Islet of Langerhans (tissue), 1 donor: ENCODE measurements at regions not wholly inside any gene's neighbourhood (a gene's known extent, or its start where the extent isn't known, plus 50 kb on each side); places are given as distances from the start of the nearest gene placed in this dataset.
"Not testable (repeated sequence)": the region's sequence is repeated elsewhere in the genome, so short reads cannot be mapped to it uniquely, and the experiment has no call there.

Experiments
- FAIRE-seq: peaks from one replicate; lab custom pipeline; 2011; peaks lifted over from hg19 to GRCh38; lab: Jason Lieb, UNC

DNA sequence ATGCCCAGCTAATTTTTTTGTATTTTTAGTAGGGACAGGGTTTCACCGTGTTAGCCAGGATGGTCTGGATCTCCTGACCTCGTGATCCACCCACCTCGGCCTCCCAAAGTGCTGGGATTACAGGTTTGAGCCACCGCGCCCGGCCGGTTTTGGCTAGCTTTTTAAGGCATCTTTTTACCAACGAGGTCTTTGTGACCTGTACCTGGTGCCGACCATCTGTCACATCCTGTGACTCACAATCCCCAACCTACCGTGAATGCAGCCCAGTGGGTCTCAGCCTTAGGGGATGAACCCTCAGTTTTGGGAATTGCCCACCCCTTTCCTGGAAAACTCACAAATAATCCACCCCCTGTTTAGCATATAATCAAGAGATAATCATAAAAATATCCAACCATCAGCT, 607.4 kb upstream of the RBFOX1 start:
- not testable (repeated sequence) for FAIRE-seq

DNA sequence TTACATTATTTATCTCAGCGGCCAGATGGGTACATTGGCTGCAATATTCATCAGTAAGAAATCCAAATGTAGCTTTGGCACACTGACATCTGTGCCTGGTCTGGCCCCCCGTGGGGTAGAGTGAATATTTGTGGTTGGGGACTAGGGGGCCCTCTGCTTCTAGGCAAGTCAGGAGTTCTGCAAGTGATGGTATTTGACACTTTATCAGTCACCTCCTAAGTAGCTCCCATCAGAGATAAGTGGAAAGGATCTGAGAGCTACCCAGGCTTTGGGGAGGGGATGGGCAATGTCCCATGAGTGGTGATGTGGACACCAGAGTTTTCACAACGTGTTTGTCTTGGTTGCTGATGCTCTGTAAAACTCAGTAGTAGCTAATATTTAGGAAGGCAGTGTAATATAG, 609.9 kb upstream of the RBFOX1 start:
- FAIRE-seq: no peak

DNA sequence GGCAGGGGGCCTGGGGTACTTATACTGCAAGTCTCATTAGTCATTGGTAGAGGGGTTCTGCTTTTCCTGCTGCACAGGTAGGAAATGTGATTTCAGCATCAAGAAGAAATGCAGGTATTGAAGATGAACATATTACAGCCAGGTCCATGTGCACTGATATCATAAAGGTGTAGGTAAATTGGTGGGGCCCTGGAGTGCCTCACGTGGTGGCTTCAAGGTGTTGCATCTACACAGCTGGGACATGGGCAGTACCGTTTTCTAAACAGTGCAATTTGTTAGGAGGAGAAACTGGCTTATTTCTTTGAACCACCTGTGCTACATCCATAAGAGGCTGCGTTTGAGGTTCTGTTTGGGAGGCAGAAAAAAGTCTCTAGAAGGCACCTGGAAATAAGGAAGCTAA, 618.1 kb upstream of the RBFOX1 start:
- no peak for FAIRE-seq

DNA sequence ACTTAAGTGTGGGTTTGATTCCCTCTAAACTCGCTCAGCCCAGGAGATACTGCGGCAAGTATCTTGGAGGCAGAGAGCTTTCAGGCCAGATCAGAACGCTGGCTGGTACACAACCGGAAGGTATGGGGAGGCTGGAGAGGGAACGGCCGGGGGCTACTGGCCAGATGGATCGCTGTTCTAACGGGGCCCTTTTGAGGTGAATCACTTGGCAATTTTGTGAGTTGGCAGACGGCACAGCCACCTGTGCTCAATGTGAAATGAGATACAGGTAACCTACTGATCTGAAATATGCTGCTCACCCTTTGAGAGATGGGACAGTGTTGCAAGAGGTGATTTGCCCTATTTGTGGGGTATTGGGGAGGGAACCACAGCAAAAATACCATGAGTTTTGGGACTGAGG, 622.9 kb upstream of the RBFOX1 start:
- no peak for FAIRE-seq

DNA sequence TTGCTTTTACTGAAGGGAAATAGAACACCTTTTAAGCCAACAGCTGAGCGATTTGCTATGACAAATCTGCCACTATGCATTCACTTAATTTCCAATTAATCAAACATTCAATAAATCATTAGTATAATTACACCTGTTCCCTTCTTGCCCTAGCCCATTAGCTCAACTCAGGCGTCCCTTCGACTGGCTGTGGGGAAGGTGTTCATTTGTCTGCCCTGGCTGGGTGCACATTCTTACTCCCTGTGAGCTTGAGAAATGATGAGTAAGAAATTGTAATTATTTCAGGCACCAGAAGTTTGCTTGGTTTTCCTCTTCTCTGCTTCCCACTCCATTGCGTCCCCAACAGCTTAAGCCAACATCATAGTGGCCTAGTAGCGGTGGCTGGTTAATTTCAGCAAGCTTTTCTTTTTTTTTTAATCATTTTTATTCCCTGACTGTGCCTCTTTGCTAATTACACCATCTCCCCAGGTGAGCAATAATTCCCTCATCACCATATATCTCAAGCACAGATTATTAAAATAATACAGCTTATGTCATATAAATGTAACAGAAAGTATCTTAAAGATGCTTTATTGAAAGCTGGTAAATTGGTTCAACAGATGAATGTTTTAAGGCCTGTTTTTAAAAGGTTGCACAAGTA, 623.9 kb upstream of the RBFOX1 start:
- no peak for FAIRE-seq

DNA sequence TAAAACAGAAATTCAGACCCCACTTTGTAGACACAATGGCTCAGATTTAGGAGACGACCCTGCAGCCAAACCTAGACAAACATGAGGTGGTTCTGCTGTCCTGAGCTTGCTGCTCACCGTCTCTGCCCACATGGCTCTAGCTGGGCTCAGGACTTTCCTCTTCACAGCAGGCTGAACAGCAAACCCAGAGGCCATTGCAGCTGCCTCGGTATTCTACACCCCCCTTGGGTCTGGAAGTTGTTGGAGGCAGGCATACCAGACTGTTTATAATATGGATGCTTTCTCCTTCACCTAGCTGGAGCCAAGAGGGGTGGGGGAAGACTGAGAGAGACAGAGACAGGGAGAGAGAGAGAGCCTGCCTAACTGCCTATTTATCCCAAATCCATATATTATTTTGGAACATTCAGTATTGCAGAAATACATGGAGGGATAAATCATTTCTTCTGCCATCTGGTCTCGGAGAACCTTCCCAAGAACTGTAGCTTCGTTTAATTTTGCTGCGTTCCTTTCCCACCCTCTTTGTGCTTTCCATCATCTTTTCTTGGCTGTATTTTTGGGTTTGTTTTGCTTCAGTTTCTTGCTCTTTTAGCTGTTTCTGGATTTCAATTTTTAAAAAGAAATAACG, 628.2 kb upstream of the RBFOX1 start:
- no peak for FAIRE-seq

DNA sequence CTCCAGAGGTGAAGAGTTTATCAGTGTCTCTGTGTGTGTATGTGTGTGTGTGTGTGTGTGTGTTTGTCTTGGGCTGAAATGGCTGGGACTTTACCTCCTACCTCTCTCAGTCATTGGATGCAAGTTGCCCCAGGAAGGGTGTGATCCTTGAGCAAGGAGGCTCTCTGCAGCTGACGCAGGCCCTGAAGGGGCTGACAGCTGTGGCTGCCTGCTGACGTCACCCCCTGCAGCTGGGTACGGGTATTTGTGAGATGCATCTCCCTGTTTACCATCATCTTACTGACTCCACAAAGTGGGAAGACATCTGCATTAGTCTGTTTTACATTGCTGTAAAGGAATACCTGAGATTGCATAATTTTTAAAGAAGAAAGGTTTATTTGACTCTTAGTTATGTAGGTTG, 631.5 kb upstream of the RBFOX1 start:
- no peak for FAIRE-seq

DNA sequence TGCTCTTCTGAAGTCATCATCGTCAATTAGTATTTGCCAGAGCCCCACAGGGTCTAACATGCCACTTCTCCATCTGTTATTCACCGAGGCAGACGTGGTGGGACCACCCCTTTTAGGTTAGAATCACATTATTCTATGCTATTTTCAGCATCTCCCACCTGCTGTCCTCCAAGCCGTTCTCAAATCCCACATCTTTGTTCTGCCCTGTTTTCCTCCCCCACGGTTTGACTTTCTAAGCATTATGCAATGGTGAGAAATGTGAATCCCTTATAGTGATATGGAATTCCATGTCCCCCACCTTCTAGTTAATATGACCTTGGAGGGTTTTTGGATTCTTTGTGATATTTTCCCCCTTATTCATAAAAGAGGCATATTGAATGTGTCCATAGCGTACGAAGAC, 634.1 kb upstream of the RBFOX1 start:
- no peak for FAIRE-seq

DNA sequence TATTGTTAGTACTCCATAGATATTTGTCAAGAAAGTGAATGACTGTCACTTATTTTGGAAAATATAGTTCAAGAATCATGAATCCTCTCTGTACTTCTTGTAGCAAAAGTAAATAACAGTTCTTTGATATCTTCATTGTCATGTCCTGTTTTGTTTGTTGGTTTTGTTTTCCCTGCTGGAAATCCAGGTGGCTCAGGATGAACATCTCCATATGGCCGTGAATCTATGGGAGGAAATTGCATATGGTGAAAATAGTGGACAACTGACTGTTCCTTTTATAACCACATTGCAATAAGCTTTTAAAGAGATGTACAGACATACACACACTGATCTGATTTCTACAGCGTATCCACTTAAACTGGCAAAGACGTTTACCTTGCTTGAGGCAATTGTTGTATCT, 637.0 kb upstream of the RBFOX1 start:
- FAIRE-seq: no peak

DNA sequence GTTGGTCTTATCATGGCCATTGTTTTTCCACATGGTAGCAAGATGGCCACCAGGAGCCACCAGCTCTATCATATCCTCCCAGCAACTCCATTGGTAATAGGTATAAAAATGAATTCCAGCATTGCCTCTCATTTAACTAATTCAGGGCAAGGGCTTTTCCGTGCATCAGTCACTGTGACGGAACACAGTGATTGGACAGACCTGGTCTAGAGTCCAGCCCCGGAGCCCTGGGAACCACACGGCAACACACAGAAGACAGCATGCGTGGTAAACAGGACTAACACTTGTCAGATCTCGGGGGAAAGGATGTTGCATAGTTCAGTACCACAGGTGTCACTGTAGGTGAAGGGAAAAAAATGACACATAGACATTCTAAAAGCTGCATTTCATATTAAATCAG, 638.0 kb upstream of the RBFOX1 start:
- FAIRE-seq: no peak

DNA sequence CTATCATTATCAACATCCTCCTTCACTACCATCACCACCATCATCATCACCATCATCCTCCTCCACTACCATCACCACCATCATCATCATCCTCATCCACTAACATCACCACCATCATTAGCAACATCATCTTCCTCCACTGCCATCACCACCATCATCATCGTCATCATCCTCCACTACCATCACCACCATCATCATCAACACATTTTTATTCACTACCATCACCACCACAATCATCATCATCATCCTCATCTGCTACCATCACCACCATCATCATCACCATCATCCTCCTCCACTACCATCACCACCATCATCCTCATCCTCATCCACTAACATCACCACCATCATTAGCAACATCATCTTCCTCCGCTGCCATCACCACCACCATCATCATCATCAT, 639.2 kb upstream of the RBFOX1 start:
- not testable (repeated sequence) for FAIRE-seq

DNA sequence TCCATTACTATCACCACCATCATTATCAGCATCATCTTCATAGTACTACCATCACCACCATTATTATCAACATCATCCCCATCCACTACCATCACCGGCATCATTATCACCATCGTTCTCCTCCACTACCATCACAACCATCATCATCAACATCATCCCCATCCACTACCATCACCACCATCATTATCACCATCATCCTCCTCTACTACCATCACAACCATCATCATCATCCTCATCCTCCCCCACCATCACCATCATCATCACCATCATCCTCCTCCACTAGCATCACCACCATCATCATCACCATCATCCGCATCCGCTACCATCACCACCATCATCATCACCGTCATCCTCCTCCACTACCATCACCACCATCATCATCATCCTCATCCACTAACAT, 639.8 kb upstream of the RBFOX1 start:
- FAIRE-seq: no peak

DNA sequence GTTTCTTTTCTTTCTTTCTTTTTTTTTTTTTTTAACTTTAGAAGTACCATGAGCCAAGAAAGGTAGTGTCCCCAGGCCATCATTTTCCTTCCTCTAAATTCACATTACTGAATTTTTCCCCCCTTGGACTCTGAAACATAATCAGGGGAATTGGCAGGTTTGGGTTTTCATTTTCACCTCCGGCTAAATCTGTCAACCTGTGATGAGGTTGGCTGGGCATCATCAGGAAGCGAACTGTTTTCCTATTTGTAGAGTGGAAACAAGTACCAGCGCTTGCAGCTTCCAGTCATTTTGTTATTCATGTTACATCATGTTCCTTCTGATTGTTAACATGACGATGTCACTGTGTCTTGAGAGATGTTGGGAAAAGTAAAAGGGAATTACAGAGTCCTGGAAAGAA, 641.9 kb upstream of the RBFOX1 start:
- FAIRE-seq: no peak

DNA sequence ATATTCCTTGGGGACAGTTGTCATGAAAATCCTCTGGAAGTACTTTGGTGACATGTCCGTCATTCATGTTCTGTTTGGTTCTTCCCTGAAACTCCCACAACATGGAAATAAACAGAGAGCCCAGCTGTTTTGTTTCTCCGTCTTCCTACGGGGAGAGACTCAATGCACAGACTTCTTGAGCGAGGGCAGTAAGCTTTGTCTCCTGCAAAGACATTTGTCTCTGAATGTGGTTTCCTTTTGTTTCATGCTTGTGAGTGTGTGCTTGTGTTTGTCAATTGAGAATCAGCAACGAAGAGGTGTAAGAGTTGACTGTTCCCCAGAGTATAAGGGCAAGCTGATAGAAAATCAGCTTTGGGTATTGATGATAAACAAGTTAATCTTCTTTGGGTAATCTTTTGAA, 643.0 kb upstream of the RBFOX1 start:
- FAIRE-seq: no peak

DNA sequence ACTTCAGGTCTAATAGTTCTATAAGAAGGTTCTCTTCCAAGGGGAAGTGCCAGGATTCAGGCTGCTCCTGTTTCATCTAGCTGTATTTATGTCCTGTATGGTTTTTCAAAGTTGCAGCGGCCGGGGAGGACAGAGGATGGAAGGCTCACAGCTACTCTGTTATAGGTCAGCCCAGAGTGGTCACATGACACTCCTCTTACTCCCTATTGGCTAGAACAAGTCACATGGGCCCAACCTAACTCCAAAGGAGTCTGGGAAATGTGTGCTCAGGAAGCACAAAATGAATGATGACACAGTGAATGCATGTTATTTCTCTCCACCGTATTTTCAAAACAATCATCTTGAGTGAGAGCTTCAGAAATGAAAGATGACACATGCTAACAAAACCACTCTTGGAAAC, 645.1 kb upstream of the RBFOX1 start:
- no peak for FAIRE-seq

DNA sequence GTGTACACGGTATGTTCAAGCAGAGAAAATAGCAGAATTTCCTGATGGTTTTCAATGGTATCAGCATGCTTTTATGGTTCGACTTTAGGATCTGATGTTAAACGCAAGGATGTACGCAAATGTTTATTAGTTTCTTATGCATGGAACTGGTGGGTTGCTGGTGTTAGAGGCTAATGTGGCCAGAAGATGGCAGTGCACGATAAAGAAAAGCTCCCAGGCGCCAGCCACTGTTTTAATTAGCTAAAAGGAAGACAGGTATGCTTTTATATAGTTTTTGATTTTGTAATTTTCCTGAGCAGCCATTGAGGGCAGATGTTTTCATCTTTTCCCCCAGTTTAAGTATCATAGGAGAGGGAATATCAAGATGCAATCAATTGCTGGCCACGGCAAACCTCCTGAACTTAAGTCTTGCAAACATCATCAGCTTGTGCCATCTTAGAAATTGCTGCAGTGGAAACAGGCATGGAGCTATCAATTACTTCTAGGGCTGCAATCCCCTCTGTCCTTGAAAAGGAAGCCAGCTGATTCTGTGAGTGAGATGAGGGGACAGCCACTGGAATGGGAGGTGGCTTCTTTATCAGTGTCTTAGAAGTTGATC, 648.5 kb upstream of the RBFOX1 start:
- FAIRE-seq: no peak

DNA sequence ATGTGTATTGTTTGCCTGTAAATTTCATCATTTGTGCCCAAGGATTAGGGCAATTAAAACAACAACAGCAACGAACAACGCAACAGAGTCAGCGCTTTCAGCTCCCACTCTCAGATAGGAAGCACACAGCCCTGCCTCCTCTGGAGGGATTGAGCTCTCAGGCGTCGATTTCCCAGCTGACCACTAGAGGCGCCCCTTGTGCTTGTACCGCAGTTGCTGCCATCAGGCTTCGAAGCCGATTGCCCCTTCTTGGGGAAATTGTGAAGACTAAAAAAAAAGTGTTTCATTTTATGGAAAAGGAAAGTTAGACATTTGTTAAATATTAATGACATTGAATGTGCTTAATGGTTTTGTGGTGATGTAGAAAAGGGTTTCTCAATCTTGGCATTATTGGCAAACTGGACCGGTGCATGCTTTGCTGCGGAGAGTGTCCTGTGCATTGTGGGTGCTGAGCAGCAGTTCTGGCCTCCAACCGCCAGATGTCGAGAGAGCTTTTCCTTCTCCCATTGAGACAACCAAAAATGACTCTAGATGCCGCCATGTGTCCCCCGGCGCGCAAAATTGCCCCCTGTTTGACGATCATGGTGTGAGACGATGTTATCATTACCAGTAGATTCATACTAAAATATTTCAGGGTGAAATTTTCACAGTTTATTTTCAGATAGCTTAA, 650.4 kb upstream of the RBFOX1 start:
- FAIRE-seq: no peak

DNA sequence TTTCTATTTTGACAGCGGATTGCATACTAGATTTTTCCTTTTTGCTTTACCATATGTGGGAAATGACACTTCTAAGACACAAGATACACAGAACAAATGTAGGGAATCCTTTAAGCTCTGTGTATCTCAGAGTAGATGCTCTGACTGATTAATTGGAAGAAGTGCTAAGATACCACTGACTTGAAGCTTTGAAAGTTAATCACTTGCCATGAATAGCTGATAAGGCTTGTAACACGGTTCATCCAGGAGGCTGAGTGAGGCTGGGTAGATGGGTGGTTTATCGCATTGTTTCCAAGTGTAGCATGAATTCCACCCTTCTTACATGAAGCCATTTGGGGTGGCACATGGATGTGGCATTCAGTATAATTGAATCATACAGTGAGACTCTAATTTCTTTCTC, 654.1 kb upstream of the RBFOX1 start:
- FAIRE-seq: no peak

DNA sequence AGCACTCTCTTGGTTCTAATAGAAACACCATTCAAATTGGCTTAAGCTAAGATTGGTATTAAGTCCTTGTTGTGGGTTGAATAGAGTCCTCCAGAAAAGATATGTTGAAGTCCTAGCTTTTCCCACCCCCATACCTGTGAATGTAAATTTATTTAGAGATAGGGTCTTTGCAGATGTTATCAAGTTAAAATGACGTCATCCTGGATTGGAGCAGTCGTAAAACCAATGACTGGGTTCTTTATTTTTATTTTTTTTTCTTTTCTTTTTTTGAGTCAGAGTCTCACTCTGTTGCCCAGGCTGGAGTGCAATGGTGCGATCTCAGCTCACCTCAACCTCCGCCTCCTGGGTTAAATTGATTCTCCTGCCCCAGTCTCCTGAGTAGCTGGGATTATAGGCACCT, 658.6 kb upstream of the RBFOX1 start:
- no peak for FAIRE-seq

DNA sequence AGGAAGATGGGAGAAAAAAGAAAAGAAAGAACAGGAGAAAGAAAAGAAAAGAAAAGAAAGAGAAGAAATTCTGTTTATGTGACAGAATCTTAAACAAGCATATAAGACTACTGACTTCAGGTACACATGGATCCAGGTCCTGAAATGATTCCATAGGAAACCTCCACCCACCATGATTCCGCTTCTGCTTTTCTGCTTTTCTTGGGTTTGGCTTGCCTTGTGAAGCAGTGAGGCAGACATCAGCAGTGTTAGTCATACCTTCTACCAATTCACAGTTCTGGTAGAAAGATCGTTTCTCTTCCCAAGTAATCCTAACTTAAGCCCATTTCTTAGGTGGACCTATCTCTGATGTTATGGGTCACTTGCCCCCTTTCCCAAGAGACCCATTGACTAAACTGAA, 660.1 kb upstream of the RBFOX1 start:
- no peak for FAIRE-seq

DNA sequence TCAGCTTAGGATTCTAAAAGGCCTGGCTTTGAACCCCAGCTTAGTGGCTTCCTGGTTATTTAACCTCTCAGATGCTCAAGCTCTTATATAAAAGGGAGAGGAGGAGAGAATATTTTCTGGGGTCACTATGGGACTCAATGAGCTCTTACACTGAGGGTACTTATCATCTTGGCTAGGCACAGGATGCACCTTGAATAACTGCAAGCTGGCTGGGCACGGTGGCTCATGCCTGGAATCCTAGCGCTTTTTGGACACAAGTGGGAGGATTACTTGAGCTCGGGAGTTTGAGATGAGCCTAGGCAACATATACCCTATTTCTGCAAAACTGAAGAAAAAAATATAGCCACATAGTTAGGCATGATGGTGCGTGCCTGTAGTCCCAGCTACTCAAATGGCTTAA, 665.3 kb upstream of the RBFOX1 start:
- FAIRE-seq: no peak

DNA sequence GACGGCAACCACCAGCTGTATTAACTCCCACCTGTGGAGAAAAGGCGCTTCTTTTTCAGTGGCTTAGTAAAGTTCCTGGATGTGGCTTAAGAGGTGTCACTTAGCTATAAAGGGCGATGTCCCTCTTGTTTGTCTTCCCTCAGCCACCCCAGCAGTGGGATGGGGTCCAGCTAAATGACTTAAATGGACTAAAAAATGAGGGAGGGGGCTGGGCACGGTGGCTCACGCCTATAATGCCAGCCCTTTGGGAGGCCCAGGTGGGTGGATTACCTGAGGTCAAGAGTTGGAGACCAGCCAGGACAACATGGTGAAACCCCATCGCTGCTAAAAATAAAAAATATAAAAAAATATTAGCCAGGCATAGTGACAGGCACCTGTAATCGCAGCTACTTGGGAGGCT, 667.5 kb upstream of the RBFOX1 start:
- no peak for FAIRE-seq

DNA sequence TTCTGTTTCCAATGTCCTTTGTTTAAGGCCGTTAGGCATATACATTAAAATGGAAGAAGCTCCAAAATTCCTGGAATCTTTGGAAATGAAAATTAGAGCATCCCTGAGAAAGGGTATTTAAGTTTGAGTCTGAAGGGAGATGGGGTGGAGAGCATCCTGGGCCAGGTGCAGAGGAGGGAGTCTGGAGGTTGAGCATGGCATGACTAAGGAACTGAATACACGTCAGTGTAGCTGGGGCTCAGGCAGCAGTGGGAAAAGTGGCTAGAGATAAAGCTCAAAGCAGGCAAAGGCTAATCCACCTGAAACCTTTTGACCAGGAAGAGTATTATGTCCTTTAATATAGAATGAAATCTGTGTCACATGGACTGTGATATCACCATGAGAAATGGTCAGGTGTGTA, 669.0 kb upstream of the RBFOX1 start:
- FAIRE-seq: no peak

DNA sequence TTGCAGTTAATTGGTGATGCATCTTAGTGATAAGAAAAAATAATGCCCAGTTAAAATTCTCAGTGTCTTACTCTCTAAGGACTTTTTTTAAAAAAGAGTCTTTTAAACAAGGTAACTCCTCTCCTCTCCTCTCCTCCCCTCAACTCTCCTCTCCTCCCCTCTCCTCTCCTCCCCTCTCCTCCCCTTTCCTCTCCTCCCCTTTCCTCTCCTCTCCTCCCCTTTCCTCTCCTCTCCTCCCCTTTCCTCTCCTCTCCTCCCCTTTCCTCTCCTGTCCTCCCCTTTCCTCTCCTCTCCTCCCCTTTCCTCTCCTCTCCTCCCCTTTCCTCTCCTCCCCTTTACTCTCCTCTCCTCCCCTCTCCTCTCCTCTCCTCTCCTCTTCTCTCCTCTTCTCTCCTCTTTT, 675.9 kb upstream of the RBFOX1 start:
- FAIRE-seq: no peak
